GM12878 (cell line): ENCODE measurements at regions not wholly inside any gene's neighbourhood (a gene's known extent, or its start where the extent isn't known, plus 50 kb on each side); places are given as distances from the start of the nearest gene placed in this dataset.

Experiments used
- SIX5 ChIP-seq: IDR thresholded peaks from 2 replicates; pipeline ENCODE4 v1.6.1; 2011; ENCODE audit warnings: mild to moderate bottlenecking, low read depth, low read length, moderate library complexity; ENCODE audit not compliant: severe bottlenecking
- SUPT20H ChIP-seq: IDR thresholded peaks from 2 replicates; pipeline ENCODE4 v1.6.1; 2011; ENCODE audit warnings: low read depth, mild to moderate bottlenecking, low read length, moderate library complexity, borderline replicate concordance; ENCODE audit not compliant: control insufficient read depth
- TAF1 ChIP-seq: IDR thresholded peaks from 2 replicates; pipeline ENCODE4 v1.6.1; 2011; ENCODE audit warnings: mild to moderate bottlenecking, low read depth, low read length, borderline replicate concordance
- TCF3 ChIP-seq: IDR thresholded peaks from 2 replicates; pipeline ENCODE4 v1.6.1; 2012; ENCODE audit warnings: low read depth, mild to moderate bottlenecking, low read length, borderline replicate concordance; ENCODE audit not compliant: insufficient read depth
- TF ChIP-seq, protein P1 (sequence below): fragments of 150-350 bp; IDR thresholded peaks from 2 replicates; pipeline ENCODE4 v1.6.1; 2016; ENCODE audit warnings: low read depth, low read length
- TF ChIP-seq, protein P2 (sequence below): IDR thresholded peaks from 2 replicates; pipeline ENCODE4 v1.6.1; 2011; ENCODE audit warnings: low read depth, mild to moderate bottlenecking, low read length, moderate library complexity, borderline replicate concordance; ENCODE audit errors: extremely low read depth
- TF ChIP-seq, protein P3 (sequence below): fragments of 450-650 bp; IDR thresholded peaks from 2 replicates; pipeline ENCODE4 v1.6.1; 2018; ENCODE audit warnings: mild to moderate bottlenecking, low read depth, moderate library complexity; ENCODE audit not compliant: partially characterized antibody

DNA sequence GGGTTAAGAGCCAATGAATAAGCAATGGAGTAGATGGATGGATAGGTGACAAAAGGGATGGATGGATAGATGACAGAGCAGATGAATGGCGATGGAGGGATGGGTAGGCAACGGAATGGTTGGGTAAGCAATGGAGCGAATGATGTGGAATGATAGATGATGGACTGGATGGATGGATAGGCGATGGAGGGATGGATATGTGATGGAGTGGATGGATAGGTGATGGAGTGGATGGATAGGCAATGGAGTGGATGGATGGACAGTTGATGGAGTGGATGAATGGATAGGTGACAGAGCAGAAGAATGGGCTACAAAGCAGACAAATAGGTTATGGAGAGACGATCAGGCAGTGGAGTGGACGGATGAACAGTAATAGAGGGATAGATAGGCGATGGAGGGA is 269.6 kb downstream of the TEX29 start (continued):
- TF ChIP-seq, protein P1, sequence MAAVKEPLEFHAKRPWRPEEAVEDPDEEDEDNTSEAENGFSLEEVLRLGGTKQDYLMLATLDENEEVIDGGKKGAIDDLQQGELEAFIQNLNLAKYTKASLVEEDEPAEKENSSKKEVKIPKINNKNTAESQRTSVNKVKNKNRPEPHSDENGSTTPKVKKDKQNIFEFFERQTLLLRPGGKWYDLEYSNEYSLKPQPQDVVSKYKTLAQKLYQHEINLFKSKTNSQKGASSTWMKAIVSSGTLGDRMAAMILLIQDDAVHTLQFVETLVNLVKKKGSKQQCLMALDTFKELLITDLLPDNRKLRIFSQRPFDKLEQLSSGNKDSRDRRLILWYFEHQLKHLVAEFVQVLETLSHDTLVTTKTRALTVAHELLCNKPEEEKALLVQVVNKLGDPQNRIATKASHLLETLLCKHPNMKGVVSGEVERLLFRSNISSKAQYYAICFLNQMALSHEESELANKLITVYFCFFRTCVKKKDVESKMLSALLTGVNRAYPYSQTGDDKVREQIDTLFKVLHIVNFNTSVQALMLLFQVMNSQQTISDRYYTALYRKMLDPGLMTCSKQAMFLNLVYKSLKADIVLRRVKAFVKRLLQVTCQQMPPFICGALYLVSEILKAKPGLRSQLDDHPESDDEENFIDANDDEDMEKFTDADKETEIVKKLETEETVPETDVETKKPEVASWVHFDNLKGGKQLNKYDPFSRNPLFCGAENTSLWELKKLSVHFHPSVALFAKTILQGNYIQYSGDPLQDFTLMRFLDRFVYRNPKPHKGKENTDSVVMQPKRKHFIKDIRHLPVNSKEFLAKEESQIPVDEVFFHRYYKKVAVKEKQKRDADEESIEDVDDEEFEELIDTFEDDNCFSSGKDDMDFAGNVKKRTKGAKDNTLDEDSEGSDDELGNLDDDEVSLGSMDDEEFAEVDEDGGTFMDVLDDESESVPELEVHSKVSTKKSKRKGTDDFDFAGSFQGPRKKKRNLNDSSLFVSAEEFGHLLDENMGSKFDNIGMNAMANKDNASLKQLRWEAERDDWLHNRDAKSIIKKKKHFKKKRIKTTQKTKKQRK: no peak
- TF ChIP-seq, protein P2, sequence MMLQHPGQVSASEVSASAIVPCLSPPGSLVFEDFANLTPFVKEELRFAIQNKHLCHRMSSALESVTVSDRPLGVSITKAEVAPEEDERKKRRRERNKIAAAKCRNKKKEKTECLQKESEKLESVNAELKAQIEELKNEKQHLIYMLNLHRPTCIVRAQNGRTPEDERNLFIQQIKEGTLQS: no peak
- TF ChIP-seq SIX5 (no peak), SUPT20H (no peak), TAF1 (no peak), TCF3 (no peak)
- TF ChIP-seq, protein P3, sequence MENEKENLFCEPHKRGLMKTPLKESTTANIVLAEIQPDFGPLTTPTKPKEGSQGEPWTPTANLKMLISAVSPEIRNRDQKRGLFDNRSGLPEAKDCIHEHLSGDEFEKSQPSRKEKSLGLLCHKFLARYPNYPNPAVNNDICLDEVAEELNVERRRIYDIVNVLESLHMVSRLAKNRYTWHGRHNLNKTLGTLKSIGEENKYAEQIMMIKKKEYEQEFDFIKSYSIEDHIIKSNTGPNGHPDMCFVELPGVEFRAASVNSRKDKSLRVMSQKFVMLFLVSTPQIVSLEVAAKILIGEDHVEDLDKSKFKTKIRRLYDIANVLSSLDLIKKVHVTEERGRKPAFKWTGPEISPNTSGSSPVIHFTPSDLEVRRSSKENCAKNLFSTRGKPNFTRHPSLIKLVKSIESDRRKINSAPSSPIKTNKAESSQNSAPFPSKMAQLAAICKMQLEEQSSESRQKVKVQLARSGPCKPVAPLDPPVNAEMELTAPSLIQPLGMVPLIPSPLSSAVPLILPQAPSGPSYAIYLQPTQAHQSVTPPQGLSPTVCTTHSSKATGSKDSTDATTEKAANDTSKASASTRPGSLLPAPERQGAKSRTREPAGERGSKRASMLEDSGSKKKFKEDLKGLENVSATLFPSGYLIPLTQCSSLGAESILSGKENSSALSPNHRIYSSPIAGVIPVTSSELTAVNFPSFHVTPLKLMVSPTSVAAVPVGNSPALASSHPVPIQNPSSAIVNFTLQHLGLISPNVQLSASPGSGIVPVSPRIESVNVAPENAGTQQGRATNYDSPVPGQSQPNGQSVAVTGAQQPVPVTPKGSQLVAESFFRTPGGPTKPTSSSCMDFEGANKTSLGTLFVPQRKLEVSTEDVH: no peak
